ENCODE measurements at regions not wholly inside any gene's neighbourhood (a gene's known extent, or its start where the extent isn't known, plus 50 kb on each side); places are given as distances from the start of the nearest gene placed in this dataset.

GRCh38 chr11:95426823-95427462, 195.9 kb upstream of the SESN3 start:
- H3K4me3 ChIP-seq (ENCODE audit: low read depth, low read length, poor library complexity, severe bottlenecking) = no peak overlapping the region
- ChIA-PET POLR2A (ENCODE audit: low non-redundant PET) (no interaction called here), CTCF (no interaction called here)
- no peaks in the 10 kb centered on the region for H3K4me1 ChIP-seq (ENCODE audit: insufficient read depth, low read length, poor library complexity, severe bottlenecking)
- no peak for DNase-seq (ENCODE audit: low spot score)
- H3K36me3 ChIP-seq (ENCODE audit: insufficient read depth, low read length, poor library complexity, severe bottlenecking) = no peaks in the 10 kb centered on the region
- no peaks in the 10 kb centered on the region for H3K9me3 ChIP-seq (ENCODE audit: low read depth, low read length, poor library complexity, severe bottlenecking)
- H3K27ac ChIP-seq (ENCODE audit: low read depth, low read length, poor library complexity, severe bottlenecking) = no peak overlapping the region
- TF ChIP-seq EZH2 (IDR thresholded peaks at IDR 0.05; ENCODE audit: borderline replicate concordance, low read depth, low read length, poor library complexity, severe bottlenecking) = no peak
- no peak for TF ChIP-seq CTCF (conservative IDR thresholded peaks at IDR 0.05; ENCODE audit: low read depth, low read length)
- no TSS peak for BruUV-seq (replicated peaks)
- intact Hi-C loops (cut with micrococcal nuclease; ENCODE audit: unreplicated experiment) = no loop called here
- peaks cover 9% of the 10 kb centered on the region for H3K27me3 ChIP-seq (replicated peaks; ENCODE audit: insufficient read depth, low read depth, low read length, poor library complexity)

- intact Hi-C loops (cut with micrococcal nuclease; ENCODE audit: unreplicated experiment) = no loop called here
- no peaks in the 10 kb centered on the region for H3K36me3 ChIP-seq (ENCODE audit: insufficient read depth, low read length, poor library complexity, severe bottlenecking)
- DNase-seq (ENCODE audit: low spot score) = no peak
- CTCF ChIA-PET = no interaction called here
- no peaks in the 10 kb centered on the region for H3K4me1 ChIP-seq (ENCODE audit: insufficient read depth, low read length, poor library complexity, severe bottlenecking)
- H3K27ac ChIP-seq (ENCODE audit: low read depth, low read length, poor library complexity, severe bottlenecking) = no peak overlapping the region
- no peaks in the 10 kb centered on the region for H3K27me3 ChIP-seq (replicated peaks; ENCODE audit: insufficient read depth, low read depth, low read length, poor library complexity)
- no peaks in the 10 kb centered on the region for H3K9me3 ChIP-seq (ENCODE audit: low read depth, low read length, poor library complexity, severe bottlenecking)
- POLR2A ChIA-PET (ENCODE audit: low non-redundant PET) = no interaction called here
- no TSS peak for BruUV-seq (replicated peaks)
- H3K4me3 ChIP-seq (ENCODE audit: low read depth, low read length, poor library complexity, severe bottlenecking) = no peak overlapping the region
- no peak for TF ChIP-seq CTCF (conservative IDR thresholded peaks at IDR 0.05; ENCODE audit: low read depth, low read length)
- no peak for TF ChIP-seq EZH2 (IDR thresholded peaks at IDR 0.05; ENCODE audit: borderline replicate concordance, low read depth, low read length, poor library complexity, severe bottlenecking)
These were observed 188.9 kb upstream of the SESN3 start for GRCh38 chr11:95419915-95420314.

- ChIA-PET POLR2A (ENCODE audit: low non-redundant PET) (no interaction called here), CTCF (no interaction called here)
- TF ChIP-seq CTCF (conservative IDR thresholded peaks at IDR 0.05; ENCODE audit: low read depth, low read length) = no peak
- no peak for TF ChIP-seq EZH2 (IDR thresholded peaks at IDR 0.05; ENCODE audit: borderline replicate concordance, low read depth, low read length, poor library complexity, severe bottlenecking)
- BruUV-seq (replicated peaks) = no TSS peak
- no peaks in the 10 kb centered on the region for H3K27me3 ChIP-seq (replicated peaks; ENCODE audit: insufficient read depth, low read depth, low read length, poor library complexity)
- H3K27ac ChIP-seq (ENCODE audit: low read depth, low read length, poor library complexity, severe bottlenecking) = no peak overlapping the region
- DNase-seq (ENCODE audit: low spot score) = no peak
- no peaks in the 10 kb centered on the region for H3K4me1 ChIP-seq (ENCODE audit: insufficient read depth, low read length, poor library complexity, severe bottlenecking)
- intact Hi-C loops (cut with micrococcal nuclease; ENCODE audit: unreplicated experiment) = no loop called here
- H3K9me3 ChIP-seq (ENCODE audit: low read depth, low read length, poor library complexity, severe bottlenecking) = no peaks in the 10 kb centered on the region
- no peaks in the 10 kb centered on the region for H3K36me3 ChIP-seq (ENCODE audit: insufficient read depth, low read length, poor library complexity, severe bottlenecking)
- no peak overlapping the region for H3K4me3 ChIP-seq (ENCODE audit: low read depth, low read length, poor library complexity, severe bottlenecking)
These were observed 187.9 kb upstream of the SESN3 start for GRCh38 chr11:95418916-95419315.

Measured in A673 (cell line).